ENCODE measurements at regions not wholly inside any gene's neighbourhood (a gene's known extent, or its start where the extent isn't known, plus 50 kb on each side); places are given as distances from the start of the nearest gene placed in this dataset.

DNA sequence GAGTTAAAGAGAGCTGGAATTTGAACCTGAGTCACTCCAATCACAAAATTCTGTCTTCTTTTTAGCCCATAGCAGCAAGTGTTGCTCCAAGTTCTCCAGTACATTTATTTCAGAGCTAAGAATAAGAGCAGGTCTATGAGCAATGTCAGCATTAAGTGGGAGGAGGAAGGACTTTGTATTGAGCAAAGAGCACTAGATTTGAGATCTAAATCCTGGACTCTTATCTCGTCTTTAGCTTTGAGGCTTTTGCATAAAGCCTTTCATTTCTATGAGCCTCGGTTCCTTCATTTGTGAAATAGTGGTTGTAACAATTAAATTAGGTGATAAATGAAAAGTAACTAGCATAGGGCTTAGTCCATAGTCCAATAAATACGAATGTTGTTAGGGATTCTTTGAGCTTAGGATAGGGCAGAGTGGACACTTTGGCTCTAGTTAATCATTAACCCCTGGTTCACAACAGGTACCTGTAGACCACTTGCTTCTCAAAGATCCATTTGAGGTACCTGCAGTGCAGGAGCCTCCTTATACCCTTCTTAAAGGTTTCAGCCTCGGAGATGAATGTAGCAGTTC lies 464.1 kb upstream of the KLF4 start:
- Histone ChIP-seq H3K27ac (ENCODE audit: insufficient read length, low read depth, low read length) (no peak overlapping the region), H2BK12ac (ENCODE audit: insufficient read length, low read depth, low read length) (no peak overlapping the region), H3K79me1 (ENCODE audit: insufficient read depth, low read depth, low read length, poor library complexity, severe bottlenecking) (no peaks in the 10 kb centered on the region), H2AK5ac (ENCODE audit: insufficient read length, low read length) (no peak overlapping the region), H2BK120ac (ENCODE audit: low read depth, low read length, poor library complexity, severe bottlenecking) (no peak overlapping the region), H4K20me1 (ENCODE audit: control insufficient read depth, insufficient read depth, insufficient read length) (no peaks in the 10 kb centered on the region), H3K14ac (ENCODE audit: insufficient read depth, low read length) (no peak overlapping the region), H3K4ac (ENCODE audit: low read depth, low read length) (no peak overlapping the region), H2BK15ac (ENCODE audit: low read depth, low read length) (no peak overlapping the region), H2AFZ (ENCODE audit: low read length) (no peak overlapping the region), H3K4me1 (ENCODE audit: insufficient read depth, low read length) (no peaks in the 10 kb centered on the region), H3K4me2 (ENCODE audit: insufficient read depth, insufficient read length, low read length) (no peak overlapping the region), H3K23ac (ENCODE audit: insufficient read length, low read depth, low read length) (no peak overlapping the region), H4K91ac (ENCODE audit: insufficient read length, low read depth, low read length) (no peak overlapping the region), H3K27me3 (ENCODE audit: insufficient read depth, low read length) (no peaks in the 10 kb centered on the region), H3K23me2 (ENCODE audit: insufficient read length, low read depth, low read length, poor library complexity, severe bottlenecking) (no peaks in the 10 kb centered on the region), H4K5ac (ENCODE audit: insufficient read length, low read depth, low read length) (no peak overlapping the region), H3K56ac (ENCODE audit: insufficient read length, low read depth, low read length) (no peak overlapping the region), H3K9ac (ENCODE audit: extremely low read depth, insufficient read length, low read length) (no peak overlapping the region), H3K9me3 (ENCODE audit: control insufficient read depth, low read depth, low read length) (no peaks in the 10 kb centered on the region), H2BK5ac (ENCODE audit: insufficient read length, low read length) (no peak overlapping the region), H3K79me2 (ENCODE audit: insufficient read depth, low read length) (no peaks in the 10 kb centered on the region), H4K8ac (replicated peaks; ENCODE audit: insufficient read length, low read depth, low read length) (no peak overlapping the region), H3K18ac (ENCODE audit: insufficient read length, low read depth, low read length) (no peak overlapping the region), H3T11ph (ENCODE audit: low read length) (no peak overlapping the region), H2BK20ac (ENCODE audit: low read depth, low read length, poor library complexity, severe bottlenecking) (no peak overlapping the region)
- H3K4me1 Mint-ChIP-seq: no peaks in the 10 kb centered on the region
- H3K9me3 Mint-ChIP-seq: peaks cover 19 to 24% of the 10 kb centered on the region in 2 experiments
- no peaks in the 10 kb centered on the region for H3K27me3 Mint-ChIP-seq (ENCODE audit: low read depth)
- TF ChIP-seq, protein P1, sequence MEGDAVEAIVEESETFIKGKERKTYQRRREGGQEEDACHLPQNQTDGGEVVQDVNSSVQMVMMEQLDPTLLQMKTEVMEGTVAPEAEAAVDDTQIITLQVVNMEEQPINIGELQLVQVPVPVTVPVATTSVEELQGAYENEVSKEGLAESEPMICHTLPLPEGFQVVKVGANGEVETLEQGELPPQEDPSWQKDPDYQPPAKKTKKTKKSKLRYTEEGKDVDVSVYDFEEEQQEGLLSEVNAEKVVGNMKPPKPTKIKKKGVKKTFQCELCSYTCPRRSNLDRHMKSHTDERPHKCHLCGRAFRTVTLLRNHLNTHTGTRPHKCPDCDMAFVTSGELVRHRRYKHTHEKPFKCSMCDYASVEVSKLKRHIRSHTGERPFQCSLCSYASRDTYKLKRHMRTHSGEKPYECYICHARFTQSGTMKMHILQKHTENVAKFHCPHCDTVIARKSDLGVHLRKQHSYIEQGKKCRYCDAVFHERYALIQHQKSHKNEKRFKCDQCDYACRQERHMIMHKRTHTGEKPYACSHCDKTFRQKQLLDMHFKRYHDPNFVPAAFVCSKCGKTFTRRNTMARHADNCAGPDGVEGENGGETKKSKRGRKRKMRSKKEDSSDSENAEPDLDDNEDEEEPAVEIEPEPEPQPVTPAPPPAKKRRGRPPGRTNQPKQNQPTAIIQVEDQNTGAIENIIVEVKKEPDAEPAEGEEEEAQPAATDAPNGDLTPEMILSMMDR (conservative IDR thresholded peaks at IDR 0.05): no peak
- H3K36me3 Mint-ChIP-seq (ENCODE audit: insufficient read depth in 1 of 3, low read depth in 3 of 3): peaks cover 2 to 18% (median 7%) of the 10 kb centered on the region in 3 experiments; a peak in 6 of 7 replicates
- no CpG with 5 or more reads among the region's 4 CpGs for WGBS (ENCODE audit: extremely low coverage, insufficient read length, low lambda C conversion rate)
- no peak overlapping the region for H3K4me3 Mint-ChIP-seq
- DNase-seq: no peak
- no peak overlapping the region for H3K27ac Mint-ChIP-seq
